ENCODE measurements at regions not wholly inside any gene's neighbourhood (a gene's known extent, or its start where the extent isn't known, plus 50 kb on each side); places are given as distances from the start of the nearest gene placed in this dataset.
A peak's percentile ranks its signal among the peaks of the same experiment; 100 is the strongest.
"Not testable (repeated sequence)": the region's sequence is repeated elsewhere in the genome, so short reads cannot be mapped to it uniquely, and the experiment has no call there.

GRCh38 chr17:64771980-64772844 is 110.1 kb upstream of the SMURF2 start:
- no peak for DNase-seq

GRCh38 chr17:64769712-64770111 is 107.6 kb upstream of the SMURF2 start:
- no peak for DNase-seq

- no peak for DNase-seq
Observed at GRCh38 chr17:64767269-64767997, 105.3 kb upstream of the SMURF2 start.

GRCh38 chr17:64765191-64765889 is 103.2 kb upstream of the SMURF2 start:
- DNase-seq = no peak

- DNase-seq = no peak
Observed at GRCh38 chr17:64750891-64751677, 89.0 kb upstream of the SMURF2 start.

- DNase-seq = no peak
Observed at GRCh38 chr17:64750478-64750877, 88.4 kb upstream of the SMURF2 start.

GRCh38 chr17:64749306-64749705 is 87.2 kb upstream of the SMURF2 start:
- no peak for DNase-seq

GRCh38 chr17:64747938-64748540 is 85.9 kb upstream of the SMURF2 start:
- no peak for DNase-seq

GRCh38 chr17:64742326-64742725 is 80.2 kb upstream of the SMURF2 start:
- DNase-seq = no peak

- DNase-seq = not testable (repeated sequence)
Observed at GRCh38 chr17:64741916-64742315, 79.8 kb upstream of the SMURF2 start.

GRCh38 chr17:64741038-64741641 is 79.0 kb upstream of the SMURF2 start:
- no peak for DNase-seq

- no peak for DNase-seq
Observed at GRCh38 chr17:64739316-64740058, 77.4 kb upstream of the SMURF2 start.

- peak; percentile 47 for DNase-seq
Observed at GRCh38 chr17:64736804-64737492, 74.8 kb upstream of the SMURF2 start.

- no peak for DNase-seq
Observed at GRCh38 chr17:64732336-64733006, 70.4 kb upstream of the SMURF2 start.

GRCh38 chr17:64730023-64730422 is 67.9 kb upstream of the SMURF2 start:
- not testable (repeated sequence) for DNase-seq

GRCh38 chr17:64729201-64729600 is 67.1 kb upstream of the SMURF2 start:
- no peak for DNase-seq

GRCh38 chr17:64728041-64728695 is 66.1 kb upstream of the SMURF2 start:
- DNase-seq = no peak

- DNase-seq = not testable (repeated sequence)
Observed at GRCh38 chr17:64726025-64726424, 63.9 kb upstream of the SMURF2 start.

- DNase-seq = not testable (repeated sequence)
Observed at GRCh38 chr17:64724246-64724645, 62.1 kb upstream of the SMURF2 start.
